ENCODE measurements at regions not wholly inside any gene's neighbourhood (a gene's known extent, or its start where the extent isn't known, plus 50 kb on each side); places are given as distances from the start of the nearest gene placed in this dataset.

DNA sequence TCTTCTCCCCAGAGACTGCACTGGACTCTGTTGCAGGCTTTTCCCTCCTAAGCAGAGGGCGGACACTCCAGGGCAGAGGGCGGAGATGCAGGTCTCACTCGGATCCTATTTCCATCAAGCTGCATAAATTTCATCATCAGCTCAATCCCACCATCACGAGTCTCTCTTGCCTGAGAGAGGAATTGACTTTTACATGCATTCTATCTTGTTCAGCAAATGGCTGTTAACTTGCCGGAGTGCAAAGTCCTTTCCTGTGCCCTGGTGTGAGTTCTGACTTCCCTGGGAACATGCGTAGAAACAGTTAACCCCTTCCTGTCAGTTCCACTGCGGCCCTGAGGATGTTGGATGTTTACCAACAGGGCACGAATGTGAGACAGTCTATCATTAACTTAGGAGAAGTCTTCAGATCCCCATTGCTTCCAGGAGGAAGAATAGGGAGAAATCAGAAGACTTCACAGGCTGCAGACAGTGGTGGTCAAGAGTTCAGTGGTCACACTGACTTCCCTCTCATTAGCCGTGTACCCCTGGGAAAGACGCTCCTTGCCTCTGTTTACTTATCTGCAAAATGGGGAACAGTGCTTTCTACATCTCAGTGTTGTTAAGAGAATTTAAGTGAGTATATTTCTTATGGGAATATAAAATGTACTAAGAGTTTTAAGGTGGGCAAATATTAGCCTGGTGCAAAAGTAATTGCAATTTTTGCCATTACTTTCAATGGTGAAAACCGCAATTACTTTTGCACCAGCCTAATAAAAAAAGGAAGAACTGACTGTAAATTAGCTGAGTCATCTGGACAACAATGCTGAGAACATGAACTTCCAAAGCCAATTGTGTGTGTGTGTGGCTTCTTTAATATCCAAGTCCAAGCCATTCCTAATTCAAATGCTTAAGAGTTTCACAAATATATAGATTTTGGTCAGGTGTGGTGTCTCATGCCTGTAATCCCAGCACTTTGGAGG, 248.0 kb downstream of the DRD1 start:
- H3K27ac ChIP-seq: no peak overlapping the region
- intact Hi-C loops (cut with DNase I): no loop called here
- 42 to 49% methylated on average over 9 to 11 of the region's 11 CpGs for WGBS, 2 donors
- no peak overlapping the region for H3K4me3 ChIP-seq
- H3K36me3 ChIP-seq: no peaks in the 10 kb centered on the region
- DNase-seq: no peak
- TF ChIP-seq, protein P1, sequence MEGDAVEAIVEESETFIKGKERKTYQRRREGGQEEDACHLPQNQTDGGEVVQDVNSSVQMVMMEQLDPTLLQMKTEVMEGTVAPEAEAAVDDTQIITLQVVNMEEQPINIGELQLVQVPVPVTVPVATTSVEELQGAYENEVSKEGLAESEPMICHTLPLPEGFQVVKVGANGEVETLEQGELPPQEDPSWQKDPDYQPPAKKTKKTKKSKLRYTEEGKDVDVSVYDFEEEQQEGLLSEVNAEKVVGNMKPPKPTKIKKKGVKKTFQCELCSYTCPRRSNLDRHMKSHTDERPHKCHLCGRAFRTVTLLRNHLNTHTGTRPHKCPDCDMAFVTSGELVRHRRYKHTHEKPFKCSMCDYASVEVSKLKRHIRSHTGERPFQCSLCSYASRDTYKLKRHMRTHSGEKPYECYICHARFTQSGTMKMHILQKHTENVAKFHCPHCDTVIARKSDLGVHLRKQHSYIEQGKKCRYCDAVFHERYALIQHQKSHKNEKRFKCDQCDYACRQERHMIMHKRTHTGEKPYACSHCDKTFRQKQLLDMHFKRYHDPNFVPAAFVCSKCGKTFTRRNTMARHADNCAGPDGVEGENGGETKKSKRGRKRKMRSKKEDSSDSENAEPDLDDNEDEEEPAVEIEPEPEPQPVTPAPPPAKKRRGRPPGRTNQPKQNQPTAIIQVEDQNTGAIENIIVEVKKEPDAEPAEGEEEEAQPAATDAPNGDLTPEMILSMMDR (IDR thresholded peaks at IDR 0.05): no peak
- no peak for TF ChIP-seq POLR2A (IDR thresholded peaks at IDR 0.05)
- H3K27me3 ChIP-seq: peaks cover 0 to 4% (median 0%) of the 10 kb centered on the region in 4 donors
- H3K9me3 ChIP-seq: peaks cover 0 to 4% (median 0%) of the 10 kb centered on the region in 3 donors
- no peaks in the 10 kb centered on the region for H3K4me1 ChIP-seq

DNA sequence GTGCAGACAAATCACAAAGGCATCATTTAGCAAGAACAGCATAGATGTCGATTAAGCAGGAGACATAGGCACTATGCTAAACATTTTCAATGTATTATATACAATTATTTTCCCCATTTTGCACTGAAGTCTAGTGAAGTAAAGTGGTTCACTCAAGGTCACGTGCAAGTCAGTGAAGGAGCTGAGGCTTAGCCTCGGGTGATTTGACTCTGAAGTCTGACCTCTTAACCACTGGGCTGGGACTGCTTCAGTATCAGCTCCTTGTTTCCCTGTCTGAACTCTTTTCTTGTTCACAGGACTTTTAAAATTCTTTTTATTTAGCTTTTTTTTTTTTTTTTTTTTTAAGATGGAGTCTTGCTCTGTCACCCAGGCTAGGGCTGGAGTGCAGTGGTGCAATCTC, 262.7 kb downstream of the DRD1 start:
- WGBS, 2 donors: 80 to 93% methylated on average over 3 of the region's 3 CpGs

DNA sequence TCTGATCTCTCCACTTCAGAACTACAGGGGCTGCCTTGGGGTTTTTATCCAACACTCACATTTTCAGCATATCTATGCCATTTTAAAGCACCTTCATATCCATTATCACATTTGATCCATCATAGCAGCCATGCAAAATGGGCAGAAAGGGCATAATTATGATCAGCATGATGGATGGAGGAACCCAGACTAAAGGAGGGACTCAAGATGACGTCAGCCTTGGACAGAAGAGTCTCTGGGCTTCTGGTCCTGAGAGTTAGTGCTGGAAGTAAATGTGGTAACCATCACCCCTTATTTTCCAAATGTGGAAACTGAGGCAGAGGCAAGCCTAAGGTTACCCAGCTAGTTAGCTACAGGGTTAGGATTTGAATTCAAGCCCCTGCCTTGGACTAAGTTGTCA, 273.1 kb downstream of the DRD1 start:
- DNase-seq: no peak
- Histone ChIP-seq H3K27ac (no peak overlapping the region), H3K4me1 (no peaks in the 10 kb centered on the region), H3K27me3 (peaks cover 0 to 11% (median 0%) of the 10 kb centered on the region in 4 donors), H3K36me3 (no peaks in the 10 kb centered on the region), H3K4me3 (no peak overlapping the region), H3K9me3 (no peaks in the 10 kb centered on the region)
- 67 to 90% methylated on average over 1 of the region's 1 CpG for WGBS, 2 donors
- intact Hi-C loops (cut with DNase I): no loop called here
- TF ChIP-seq, protein P1 (IDR thresholded peaks at IDR 0.05): no peak
- TF ChIP-seq POLR2A (IDR thresholded peaks at IDR 0.05): no peak

More for the DNA sequence above, 262.7 kb downstream of the DRD1 start:
- TF ChIP-seq, protein P1 (IDR thresholded peaks at IDR 0.05): no peak
- no peak for TF ChIP-seq POLR2A (IDR thresholded peaks at IDR 0.05)
- Histone ChIP-seq H3K36me3 (no peaks in the 10 kb centered on the region), H3K4me1 (no peaks in the 10 kb centered on the region), H3K9me3 (no peaks in the 10 kb centered on the region), H3K27me3 (peaks cover 0 to 28% (median 0%) of the 10 kb centered on the region in 4 donors), H3K27ac (no peak overlapping the region), H3K4me3 (no peak overlapping the region)
- DNase-seq: no peak
- intact Hi-C loops (cut with DNase I): no loop called here

DNA sequence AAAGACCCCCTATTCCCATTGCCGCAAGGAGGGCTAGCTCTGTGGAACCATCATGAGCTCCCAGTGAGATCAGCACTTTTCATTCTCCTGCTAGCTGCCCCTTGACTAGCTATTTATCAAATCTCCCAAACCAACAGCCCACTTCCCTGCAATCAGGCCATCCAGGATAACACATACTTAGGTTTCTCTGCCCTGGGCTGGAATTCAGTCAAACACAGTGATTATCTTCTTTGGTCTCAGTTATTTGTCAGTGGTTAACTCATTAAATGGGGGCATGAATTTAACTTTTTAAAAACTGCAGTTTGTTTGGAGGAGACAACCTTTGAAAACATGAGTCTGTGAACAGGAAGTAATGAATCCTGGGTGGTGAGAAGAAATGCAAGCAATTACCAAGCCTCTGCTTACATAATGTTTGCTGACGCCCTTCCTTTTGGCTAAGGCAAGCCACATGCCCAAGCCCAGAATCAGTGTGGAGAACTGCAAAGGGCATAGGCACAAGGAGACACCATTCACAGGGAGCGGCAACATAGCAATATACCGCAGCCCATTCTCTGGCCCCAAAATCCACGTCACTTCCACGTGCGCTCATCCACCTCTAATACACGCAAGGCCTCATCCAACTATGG, 275.0 kb downstream of the DRD1 start:
- 82 to 87% methylated on average over 7 of the region's 8 CpGs for WGBS, 2 donors
- Histone ChIP-seq H3K4me3 (no peak overlapping the region), H3K27me3 (peaks cover 0 to 9% (median 0%) of the 10 kb centered on the region in 4 donors), H3K9me3 (no peaks in the 10 kb centered on the region), H3K27ac (no peak overlapping the region), H3K36me3 (no peaks in the 10 kb centered on the region), H3K4me1 (no peaks in the 10 kb centered on the region)
- intact Hi-C loops (cut with DNase I): no loop called here
- TF ChIP-seq, protein P1 (IDR thresholded peaks at IDR 0.05): no peak
- TF ChIP-seq POLR2A (IDR thresholded peaks at IDR 0.05): no peak
- DNase-seq: no peak

DNA sequence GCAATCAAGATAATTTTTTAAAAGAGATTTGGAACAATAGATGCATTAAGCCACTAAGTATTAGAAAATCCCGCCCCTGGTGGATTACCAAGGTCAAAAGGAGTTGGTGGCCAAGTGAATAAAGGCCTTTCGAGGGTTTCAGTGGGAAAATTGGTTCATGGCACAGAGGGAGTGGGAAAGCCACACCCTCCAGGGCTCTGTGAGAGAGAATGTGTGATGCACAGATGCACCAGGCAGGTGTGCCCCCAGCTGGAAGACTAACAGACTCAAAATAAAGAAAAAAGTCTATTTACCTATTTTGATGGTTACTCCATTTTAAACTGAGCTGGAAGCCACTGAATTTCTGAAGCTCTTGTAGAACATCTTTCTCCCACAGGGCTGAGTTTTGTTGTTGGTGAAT, 278.0 kb downstream of the DRD1 start:
- no peak for DNase-seq
- Histone ChIP-seq H3K27ac (no peak overlapping the region), H3K27me3 (peaks cover 0 to 14% (median 0%) of the 10 kb centered on the region in 4 donors), H3K36me3 (no peaks in the 10 kb centered on the region), H3K4me1 (peaks cover 0 to 7% (median 0%) of the 10 kb centered on the region in 3 donors), H3K4me3 (no peak overlapping the region), H3K9me3 (no peaks in the 10 kb centered on the region)
- WGBS, 2 donors: 39 to 44% methylated on average over 2 of the region's 2 CpGs
- intact Hi-C loops (cut with DNase I): no loop called here
- TF ChIP-seq, protein P1 (IDR thresholded peaks at IDR 0.05): no peak
- TF ChIP-seq POLR2A (IDR thresholded peaks at IDR 0.05): no peak

All from esophagus squamous epithelium (tissue), 5 donors.